HG03442 (cell line): ENCODE measurements at regions not wholly inside any gene's neighbourhood (a gene's known extent, or its start where the extent isn't known, plus 50 kb on each side); places are given as distances from the start of the nearest gene placed in this dataset.

Experiments
- ATAC-seq: cut with Tn5 transposase; IDR thresholded peaks from one replicate; pipeline ENCODE4 v1.9.1; 2021; ENCODE audit warnings: mild to moderate bottlenecking, moderate library complexity; ENCODE audit not compliant: unreplicated experiment

DNA sequence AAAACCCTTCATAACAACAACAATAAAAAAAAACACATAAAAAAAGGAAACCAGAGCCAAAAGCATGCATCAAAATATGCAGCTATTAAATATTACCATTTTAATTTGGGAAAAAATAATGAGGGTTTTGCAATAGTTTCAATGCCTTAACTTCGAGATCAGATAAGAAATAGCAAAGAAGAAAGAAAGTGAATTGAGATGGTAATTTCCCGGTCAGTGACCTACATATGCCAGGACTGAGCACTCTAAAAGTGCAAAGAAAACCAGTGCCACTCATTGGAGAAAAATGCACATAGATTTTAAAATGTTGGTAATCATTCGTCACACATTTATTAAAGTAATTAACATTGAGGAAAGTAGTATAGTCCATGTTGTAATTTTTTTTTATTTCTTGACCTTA is 944.2 kb downstream of the EFNB2 start:
- ATAC-seq: no peak

- ATAC-seq: no peak
Measured at GRCh38 chr13:105587786-105588185, 947.7 kb downstream of the EFNB2 start.

DNA sequence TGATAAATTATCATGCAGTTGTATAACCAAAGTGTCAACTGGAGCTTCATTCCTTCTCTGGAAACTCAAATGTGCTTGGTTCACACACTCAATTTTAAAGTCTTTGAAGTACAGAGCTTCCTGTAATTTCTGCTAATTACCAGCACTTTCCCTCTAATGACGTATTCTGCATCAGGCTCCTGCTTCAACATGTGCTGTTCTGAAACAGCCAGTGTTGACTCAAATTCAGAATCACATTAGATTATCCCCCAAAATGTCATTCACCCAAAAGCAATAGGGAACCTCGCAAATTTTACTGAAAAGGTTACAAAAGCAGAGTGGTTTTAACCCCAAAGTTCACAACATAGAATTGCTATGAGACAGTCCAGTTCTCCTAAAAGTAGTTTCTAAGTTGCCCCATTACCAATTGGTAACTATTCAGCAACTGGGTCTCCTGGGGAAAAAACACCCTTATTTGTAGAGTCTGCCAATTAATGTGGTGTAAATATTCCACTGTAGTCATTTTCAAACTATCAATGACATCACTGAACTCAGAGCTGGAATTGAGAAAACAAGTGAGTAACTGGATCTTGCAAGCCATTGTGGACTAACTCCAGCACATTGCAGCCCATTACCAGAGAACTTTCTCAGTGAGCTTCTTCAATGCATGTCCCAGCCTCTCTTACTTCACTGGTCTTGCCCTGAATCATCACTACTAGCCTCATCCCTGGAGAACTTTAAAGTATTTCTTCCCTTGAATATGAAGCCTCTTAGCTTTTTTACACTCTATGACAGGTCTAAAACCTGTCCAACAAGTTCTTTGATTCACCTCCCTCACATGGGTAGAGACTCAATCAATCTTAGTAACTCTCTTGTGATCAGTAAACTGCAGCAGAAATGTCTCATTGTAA is 955.4 kb downstream of the EFNB2 start:
- no peak for ATAC-seq

GRCh38 chr13:105573136-105573535 is 962.3 kb downstream of the EFNB2 start:
- no peak for ATAC-seq

DNA sequence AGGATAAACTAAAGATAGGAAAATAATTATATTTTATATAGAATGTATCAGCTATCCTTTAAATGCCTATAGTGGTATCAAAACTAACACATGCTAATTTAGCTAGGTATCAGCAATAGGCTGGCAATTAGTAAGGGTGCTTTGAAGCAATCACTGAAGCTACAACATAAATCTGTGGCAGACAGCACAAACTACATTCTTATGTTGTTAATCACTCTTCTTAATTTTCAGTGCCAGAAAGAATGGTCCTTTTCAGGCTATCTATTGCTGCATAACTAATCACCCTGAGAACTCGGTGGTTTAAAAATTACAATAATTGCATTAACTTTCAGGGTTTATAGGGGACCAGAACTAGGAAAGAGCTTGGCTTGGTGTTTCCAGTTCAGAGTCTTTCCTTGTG is 963.1 kb downstream of the EFNB2 start:
- ATAC-seq: no peak

DNA sequence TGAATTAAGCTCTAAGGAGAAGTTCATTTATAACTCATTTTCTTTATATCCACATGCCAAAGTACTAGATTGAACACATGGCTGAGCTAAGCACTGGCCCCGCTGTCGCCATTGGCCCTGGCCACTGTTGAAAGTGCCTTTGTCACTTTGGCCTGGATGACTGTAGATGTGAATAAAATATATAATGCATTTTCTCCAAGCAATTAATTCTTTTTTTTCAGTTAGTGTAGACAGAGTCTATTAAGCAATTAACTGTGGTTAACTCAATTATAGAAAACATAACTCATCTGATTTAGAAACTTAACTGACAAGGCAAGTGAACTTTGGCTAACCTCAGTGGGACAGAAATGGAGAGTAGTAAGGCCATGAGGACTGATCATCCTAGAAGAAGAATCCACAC is 965.6 kb downstream of the EFNB2 start:
- no peak for ATAC-seq

- ATAC-seq: no peak
Measured at GRCh38 chr13:105567951-105568525, 967.4 kb downstream of the EFNB2 start.

- no peak for ATAC-seq
Measured at GRCh38 chr13:105565136-105565727, 970.2 kb downstream of the EFNB2 start.

DNA sequence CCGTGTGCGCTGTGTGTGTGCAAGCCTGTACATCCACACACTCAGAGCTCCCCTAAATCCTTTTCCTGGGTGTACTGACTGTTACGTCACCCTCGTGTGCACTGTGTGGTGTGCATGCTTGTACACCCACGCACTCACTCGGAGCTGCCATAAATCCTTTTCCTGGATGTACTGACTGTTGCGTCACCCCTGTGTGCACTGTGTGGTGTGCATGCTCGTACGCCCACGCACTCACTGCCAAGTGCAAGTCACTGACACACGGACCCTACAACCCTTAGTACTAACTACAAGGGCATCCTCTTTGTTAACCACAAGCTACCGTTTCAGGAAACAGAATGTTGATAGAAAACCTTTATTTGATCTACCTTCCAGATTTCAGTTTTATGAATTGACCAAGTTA is 983.4 kb downstream of the EFNB2 start:
- ATAC-seq: no peak

- ATAC-seq: no peak
Measured at GRCh38 chr13:105547851-105548250, 987.6 kb downstream of the EFNB2 start.

- no peak for ATAC-seq
Measured at GRCh38 chr13:105545811-105546210, 989.7 kb downstream of the EFNB2 start.

GRCh38 chr13:105543742-105544141 is 991.7 kb downstream of the EFNB2 start:
- no peak for ATAC-seq

GRCh38 chr13:105541565-105541964 is 993.9 kb downstream of the EFNB2 start:
- ATAC-seq: no peak

GRCh38 chr13:105538346-105538745 is 997.1 kb downstream of the EFNB2 start:
- ATAC-seq: no peak

GRCh38 chr13:105537113-105537512 is 998.3 kb downstream of the EFNB2 start:
- ATAC-seq: no peak

GRCh38 chr13:105530468-105530867 is 1005.0 kb downstream of the EFNB2 start:
- no peak for ATAC-seq

DNA sequence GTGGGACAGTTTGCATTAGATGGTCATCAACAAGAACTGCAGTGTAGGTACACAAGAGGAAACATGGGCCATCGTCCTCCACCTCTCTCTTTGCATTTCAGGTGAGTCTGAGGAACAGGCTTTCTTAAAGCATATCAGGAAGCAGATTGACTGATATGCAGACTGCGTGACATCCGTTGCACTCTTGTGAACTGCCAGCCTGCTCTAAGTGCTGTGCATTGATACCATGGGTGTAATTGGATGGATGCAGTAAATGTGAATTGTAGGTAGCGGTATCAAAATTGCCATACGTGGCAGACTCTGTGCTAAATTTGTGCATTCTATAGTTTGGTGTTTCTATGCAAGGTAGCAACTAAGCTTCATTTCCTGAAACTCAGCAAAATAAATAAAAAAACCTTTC is 1008.3 kb downstream of the EFNB2 start:
- ATAC-seq: no peak

- no peak for ATAC-seq
Measured at GRCh38 chr13:105519771-105520170, 1015.7 kb downstream of the EFNB2 start.

GRCh38 chr13:105518086-105518485 is 1017.4 kb downstream of the EFNB2 start:
- ATAC-seq: no peak

GRCh38 chr13:105514401-105514800 is 1021.1 kb downstream of the EFNB2 start:
- ATAC-seq: no peak

DNA sequence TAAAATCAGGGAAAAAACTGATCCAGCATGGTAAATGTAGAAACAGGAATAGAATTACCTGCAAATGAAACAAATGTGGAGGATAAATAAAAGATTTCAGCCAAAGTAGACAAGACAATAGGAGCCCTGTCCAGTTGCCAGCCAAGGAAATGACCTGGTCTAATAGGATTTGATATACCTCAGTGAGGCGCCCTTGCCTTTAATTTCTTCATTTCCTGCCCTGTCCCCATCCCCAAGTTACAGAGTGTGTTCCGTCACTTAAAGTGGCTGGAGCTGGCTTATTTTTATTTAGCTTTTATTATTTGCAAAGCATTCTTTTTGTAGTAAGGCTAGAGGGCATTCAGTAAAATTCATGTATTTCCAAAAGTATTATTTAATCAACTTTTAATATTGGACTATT is 1022.0 kb downstream of the EFNB2 start:
- ATAC-seq: no peak
